NCI-H146 treated with DMSO at 0.1 percent for 48 hours (cell line): ENCODE measurements at regions not wholly inside any gene's neighbourhood (a gene's known extent, or its start where the extent isn't known, plus 50 kb on each side); places are given as distances from the start of the nearest gene placed in this dataset.
"Not testable (repeated sequence)": the region's sequence is repeated elsewhere in the genome, so short reads cannot be mapped to it uniquely, and the experiment has no call there.

ENCODE experiments used
- DNase-seq: peaks from one replicate; lab custom pipeline; 2025; ENCODE audit not compliant: unreplicated experiment; lab: John Stamatoyannopoulos, UW

- DNase-seq = no peak
Observed at GRCh38 chr5:102554082-102554481, 55.3 kb upstream of the SLCO6A1 start.

GRCh38 chr5:102554728-102555127 lies 55.9 kb upstream of the SLCO6A1 start:
- DNase-seq = no peak

GRCh38 chr5:102561894-102562760 lies 63.3 kb upstream of the SLCO6A1 start:
- no peak for DNase-seq

GRCh38 chr5:102570747-102571146 lies 71.9 kb upstream of the SLCO6A1 start:
- DNase-seq = no peak

GRCh38 chr5:102578362-102578761 lies 79.6 kb upstream of the SLCO6A1 start:
- no peak for DNase-seq

- no peak for DNase-seq
Observed at GRCh38 chr5:102579379-102579778, 80.6 kb upstream of the SLCO6A1 start.

- DNase-seq = no peak
Observed at GRCh38 chr5:102581011-102581410, 82.2 kb upstream of the SLCO6A1 start.

- no peak for DNase-seq
Observed at GRCh38 chr5:102582696-102583095, 83.9 kb upstream of the SLCO6A1 start.

- DNase-seq = peak; percentile 78
Observed at GRCh38 chr5:102583276-102584124, 84.7 kb upstream of the SLCO6A1 start.

GRCh38 chr5:102589661-102590060 lies 90.9 kb upstream of the SLCO6A1 start:
- DNase-seq = no peak

GRCh38 chr5:102590467-102590866 lies 91.7 kb upstream of the SLCO6A1 start:
- no peak for DNase-seq

- DNase-seq = no peak
Observed at GRCh38 chr5:102591650-102592049, 92.8 kb upstream of the SLCO6A1 start.

GRCh38 chr5:102592586-102592985 lies 93.8 kb upstream of the SLCO6A1 start:
- not testable (repeated sequence) for DNase-seq

GRCh38 chr5:102594192-102594591 lies 95.4 kb upstream of the SLCO6A1 start:
- DNase-seq = no peak

- DNase-seq = no peak
Observed at GRCh38 chr5:102595332-102595731, 96.5 kb upstream of the SLCO6A1 start.

GRCh38 chr5:102596113-102596512 lies 97.3 kb upstream of the SLCO6A1 start:
- DNase-seq = no peak

GRCh38 chr5:102596951-102597350 lies 98.2 kb upstream of the SLCO6A1 start:
- DNase-seq = no peak

GRCh38 chr5:102599289-102599688 lies 100.5 kb upstream of the SLCO6A1 start:
- no peak for DNase-seq

- no peak for DNase-seq
Observed at GRCh38 chr5:102600964-102601363, 102.2 kb upstream of the SLCO6A1 start.

GRCh38 chr5:102603670-102604069 lies 104.9 kb upstream of the SLCO6A1 start:
- DNase-seq = no peak

GRCh38 chr5:102608414-102608813 lies 109.6 kb upstream of the SLCO6A1 start:
- no peak for DNase-seq

GRCh38 chr5:102611312-102611711 lies 112.5 kb upstream of the SLCO6A1 start:
- no peak for DNase-seq
